Muscle of leg (tissue), 3 donors: ENCODE measurements at regions not wholly inside any gene's neighbourhood (a gene's known extent, or its start where the extent isn't known, plus 50 kb on each side); places are given as distances from the start of the nearest gene placed in this dataset.

Experiments used
- DNase-seq: peaks from one replicate; pipeline ENCODE4 v3.0.0; 2013
- H3K27ac ChIP-seq: one replicate; pipeline ENCODE4 v1.5.1; 2013; ENCODE audit warnings: mild to moderate bottlenecking, low read length, control low read depth
- H3K27me3 ChIP-seq: one replicate; pipeline ENCODE4 v1.6.1; 2013; ENCODE audit warnings: low read length; ENCODE audit not compliant: control insufficient read depth, insufficient read depth
- H3K36me3 ChIP-seq: one replicate; pipeline ENCODE4 v1.6.1; 2013; ENCODE audit warnings: low read length; ENCODE audit not compliant: control insufficient read depth, insufficient read depth
- H3K4me1 ChIP-seq: one replicate; pipeline ENCODE4 v1.6.1; 2013; ENCODE audit warnings: low read length; ENCODE audit not compliant: control insufficient read depth, insufficient read depth
- H3K4me3 ChIP-seq: one replicate; pipeline ENCODE4 v1.5.1; 2013; ENCODE audit warnings: low read length, control low read depth
- H3K9me3 ChIP-seq: replicated peaks from 2 replicates; pipeline ENCODE4 v1.6.1; 2013; ENCODE audit warnings: low read depth, low read length; ENCODE audit not compliant: control insufficient read depth
- WGBS: methylation state at CpG from one replicate; pipeline ENCODE4 v1.1.5; 2013; ENCODE audit warnings: missing lambda C conversion rate; ENCODE audit not compliant: insufficient coverage; 5-methylcytosine and 5-hydroxymethylcytosine counted together

DNA sequence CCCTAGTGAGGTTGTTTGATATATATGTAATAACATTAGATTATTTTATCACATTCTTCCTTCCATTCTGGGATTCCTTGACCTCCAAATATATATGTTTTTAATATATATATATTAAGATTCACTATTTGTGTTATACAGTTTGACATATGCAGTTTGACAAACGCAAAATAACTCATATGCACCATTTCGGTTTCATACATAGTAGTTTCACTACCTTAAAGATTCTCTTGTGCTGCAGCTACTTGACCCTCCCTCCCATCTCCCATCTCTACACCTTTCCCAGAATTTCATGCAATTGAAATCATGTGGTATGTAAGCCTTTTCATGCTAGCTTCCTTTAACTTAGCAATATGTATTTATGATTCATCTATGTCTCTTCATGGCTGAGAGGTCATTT, 1244.4 kb downstream of the SORCS3 start:
- WGBS: no CpG with 5 or more reads among the region's 2 CpGs
- Histone ChIP-seq H3K4me3 (no peak overlapping the region), H3K27ac (no peak overlapping the region), H3K9me3 (peaks cover 3% of the 10 kb centered on the region), H3K27me3 (no peaks in the 10 kb centered on the region), H3K36me3 (no peaks in the 10 kb centered on the region), H3K4me1 (no peaks in the 10 kb centered on the region)
- no peak for DNase-seq

GRCh38 chr10:105879401-105879800, 1238.3 kb downstream of the SORCS3 start:
- H3K4me3 ChIP-seq: no peak overlapping the region
- H3K27me3 ChIP-seq: no peaks in the 10 kb centered on the region
- H3K36me3 ChIP-seq: no peaks in the 10 kb centered on the region
- no CpG with 5 or more reads among the region's 1 CpG for WGBS
- no peaks in the 10 kb centered on the region for H3K9me3 ChIP-seq
- H3K27ac ChIP-seq: no peak overlapping the region
- H3K4me1 ChIP-seq: no peaks in the 10 kb centered on the region
- DNase-seq: no peak

DNA sequence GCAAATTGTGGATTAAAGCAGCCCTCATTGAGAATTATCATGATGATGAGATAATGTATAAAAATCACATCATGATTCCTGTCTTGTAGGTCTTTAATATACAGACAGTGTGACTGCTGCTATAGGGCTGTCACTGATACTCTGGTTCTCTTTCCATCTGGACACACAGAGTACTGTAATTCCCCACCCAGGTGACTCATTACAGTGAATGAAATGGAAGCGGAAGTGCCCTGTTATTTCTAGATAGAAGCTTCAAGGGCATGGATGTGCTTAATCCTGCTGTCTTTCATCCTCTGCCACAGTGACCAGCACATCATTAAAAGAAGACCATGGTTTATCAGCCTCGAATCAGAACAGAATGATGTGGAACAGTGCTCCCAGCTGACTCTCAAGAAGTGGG, 1234.0 kb downstream of the SORCS3 start:
- H3K4me3 ChIP-seq: no peak overlapping the region
- no peaks in the 10 kb centered on the region for H3K9me3 ChIP-seq
- DNase-seq: no peak
- H3K4me1 ChIP-seq: no peaks in the 10 kb centered on the region
- no peaks in the 10 kb centered on the region for H3K27me3 ChIP-seq
- no peak overlapping the region for H3K27ac ChIP-seq
- no CpG with 5 or more reads among the region's 2 CpGs for WGBS
- no peaks in the 10 kb centered on the region for H3K36me3 ChIP-seq

DNA sequence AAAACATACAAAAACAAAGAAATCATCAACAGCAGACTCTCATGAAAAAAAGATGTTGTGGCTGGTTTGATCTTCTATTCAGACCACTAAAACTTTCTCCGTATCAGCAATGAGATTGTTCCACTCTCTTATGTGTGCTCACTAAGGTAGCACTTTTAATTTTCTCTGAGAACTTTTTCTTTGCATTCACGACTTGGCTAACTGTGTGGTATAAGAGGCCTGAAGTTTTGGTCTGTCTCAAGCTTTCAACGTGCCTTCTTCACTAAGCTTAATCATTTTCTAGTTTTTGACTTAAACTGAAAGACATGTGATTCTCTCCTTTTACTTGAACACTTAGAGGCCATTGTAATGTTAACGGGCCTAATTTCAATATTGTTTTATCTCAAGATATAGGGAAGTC, 1231.6 kb downstream of the SORCS3 start:
- Histone ChIP-seq H3K27me3 (no peaks in the 10 kb centered on the region), H3K4me3 (no peak overlapping the region), H3K4me1 (no peaks in the 10 kb centered on the region), H3K27ac (no peak overlapping the region), H3K36me3 (no peaks in the 10 kb centered on the region), H3K9me3 (no peaks in the 10 kb centered on the region)
- no peak for DNase-seq
- WGBS: no CpG with 5 or more reads among the region's 4 CpGs

GRCh38 chr10:105868935-105869334, 1227.8 kb downstream of the SORCS3 start:
- Histone ChIP-seq H3K27me3 (no peaks in the 10 kb centered on the region), H3K4me3 (no peak overlapping the region), H3K9me3 (no peaks in the 10 kb centered on the region), H3K27ac (no peak overlapping the region), H3K4me1 (no peaks in the 10 kb centered on the region), H3K36me3 (no peaks in the 10 kb centered on the region)
- WGBS: no CpG with 5 or more reads among the region's 1 CpG
- DNase-seq: no peak

GRCh38 chr10:105864854-105865253, 1223.8 kb downstream of the SORCS3 start:
- Histone ChIP-seq H3K36me3 (no peaks in the 10 kb centered on the region), H3K4me3 (no peak overlapping the region), H3K27me3 (no peaks in the 10 kb centered on the region), H3K27ac (no peak overlapping the region), H3K9me3 (no peaks in the 10 kb centered on the region), H3K4me1 (no peaks in the 10 kb centered on the region)
- DNase-seq: no peak
- WGBS: no CpG with 5 or more reads among the region's 2 CpGs

- Histone ChIP-seq H3K36me3 (no peaks in the 10 kb centered on the region), H3K27me3 (no peaks in the 10 kb centered on the region), H3K27ac (no peak overlapping the region), H3K4me3 (no peak overlapping the region), H3K9me3 (no peaks in the 10 kb centered on the region), H3K4me1 (no peaks in the 10 kb centered on the region)
- no peak for DNase-seq
- no CpG with 5 or more reads among the region's 4 CpGs for WGBS
These were observed 1216.5 kb downstream of the SORCS3 start for GRCh38 chr10:105857268-105858264.

- no CpG with 5 or more reads among the region's 2 CpGs for WGBS
- Histone ChIP-seq H3K4me1 (no peaks in the 10 kb centered on the region), H3K4me3 (no peak overlapping the region), H3K9me3 (no peaks in the 10 kb centered on the region), H3K27me3 (no peaks in the 10 kb centered on the region), H3K27ac (no peak overlapping the region), H3K36me3 (no peaks in the 10 kb centered on the region)
- no peak for DNase-seq
These were observed 1214.7 kb downstream of the SORCS3 start for GRCh38 chr10:105855791-105856190.

DNA sequence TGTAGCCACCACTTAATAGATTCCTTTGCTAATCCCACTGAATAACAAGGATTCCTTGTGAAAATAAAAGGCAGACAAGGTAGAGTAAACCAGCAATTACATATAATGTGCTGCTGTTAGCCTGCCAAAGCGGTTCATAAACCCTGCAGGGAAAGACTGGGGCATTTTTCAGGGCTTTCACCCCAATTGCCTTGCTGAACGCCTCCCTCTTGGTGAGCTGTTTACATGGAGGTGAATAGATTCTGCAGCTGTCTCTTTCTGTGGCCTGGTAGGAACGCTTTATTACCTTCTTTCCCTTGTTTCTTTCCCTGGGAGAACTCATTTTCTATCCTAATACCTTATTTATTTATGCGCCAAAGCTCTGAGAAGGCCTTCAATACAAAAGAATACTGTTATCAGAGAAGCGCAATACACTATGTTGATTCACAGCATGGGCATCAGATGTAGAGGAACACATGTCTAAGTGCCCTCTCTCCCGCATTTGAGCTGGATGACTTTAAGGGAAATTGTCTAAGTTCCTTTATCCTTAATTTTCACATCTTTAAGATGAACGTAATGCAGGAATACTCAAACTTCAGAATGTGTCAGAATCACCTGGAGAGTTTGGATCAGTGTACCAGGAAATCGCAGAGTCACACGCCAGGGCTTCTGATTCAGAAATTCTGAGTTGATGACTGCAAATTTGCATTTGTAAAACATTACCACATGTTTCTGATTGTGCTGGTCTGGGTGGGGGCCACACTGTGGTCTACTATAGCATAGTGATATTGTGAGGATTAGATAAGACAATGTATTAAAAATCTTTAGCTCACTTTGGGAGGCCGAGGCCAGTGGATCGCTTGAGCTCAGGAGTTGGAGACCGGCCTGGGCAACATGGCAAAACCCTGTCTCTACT, 1203.8 kb downstream of the SORCS3 start:
- DNase-seq: no peak
- H3K9me3 ChIP-seq: peaks cover 6% of the 10 kb centered on the region
- no peaks in the 10 kb centered on the region for H3K4me1 ChIP-seq
- no CpG with 5 or more reads among the region's 12 CpGs for WGBS
- no peak overlapping the region for H3K4me3 ChIP-seq
- H3K36me3 ChIP-seq: no peaks in the 10 kb centered on the region
- no peaks in the 10 kb centered on the region for H3K27me3 ChIP-seq
- no peak overlapping the region for H3K27ac ChIP-seq

DNA sequence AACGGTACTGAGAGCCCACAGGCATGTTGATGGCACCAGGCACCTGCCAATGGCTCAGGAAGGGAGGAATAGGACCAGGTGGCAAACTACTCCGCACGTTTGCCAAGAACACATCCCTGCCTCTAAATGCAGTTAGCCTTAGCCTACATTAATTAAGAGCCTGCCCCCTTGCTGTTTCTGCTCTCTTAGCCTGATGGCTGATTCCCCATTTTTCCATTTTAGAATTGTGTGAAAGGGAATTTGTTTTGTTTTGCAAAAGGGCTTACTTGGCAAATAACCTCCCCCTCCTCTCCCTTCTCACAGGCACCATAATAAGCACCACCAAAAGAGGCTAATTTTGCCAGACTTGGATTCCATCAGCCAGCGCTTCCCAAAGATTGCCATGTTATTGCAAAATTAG, 1203.2 kb downstream of the SORCS3 start:
- H3K27me3 ChIP-seq: no peaks in the 10 kb centered on the region
- no peak overlapping the region for H3K27ac ChIP-seq
- no peak for DNase-seq
- no peak overlapping the region for H3K4me3 ChIP-seq
- no peaks in the 10 kb centered on the region for H3K9me3 ChIP-seq
- 38% methylated on average over 1 of the region's 4 CpGs for WGBS
- no peaks in the 10 kb centered on the region for H3K4me1 ChIP-seq
- no peaks in the 10 kb centered on the region for H3K36me3 ChIP-seq
